ENCODE measurements at regions not wholly inside any gene's neighbourhood (a gene's known extent, or its start where the extent isn't known, plus 50 kb on each side); places are given as distances from the start of the nearest gene placed in this dataset.
"Not testable (repeated sequence)": the region's sequence is repeated elsewhere in the genome, so short reads cannot be mapped to it uniquely, and the experiment has no call there.

- DNase-seq (ENCODE audit: low read depth) = no peak
Observed at GRCh38 chr6:141780296-141780695, 352.4 kb upstream of the GJE1 start.

- DNase-seq (ENCODE audit: low read depth) = no peak
Observed at GRCh38 chr6:141764388-141764787, 368.3 kb upstream of the GJE1 start.

- DNase-seq (ENCODE audit: low read depth) = no peak
Observed at GRCh38 chr6:141758430-141758829, 374.3 kb upstream of the GJE1 start.

GRCh38 chr6:141753180-141753579, 379.5 kb upstream of the GJE1 start:
- DNase-seq (ENCODE audit: low read depth) = no peak

GRCh38 chr6:141752677-141753076, 380.0 kb upstream of the GJE1 start:
- DNase-seq (ENCODE audit: low read depth) = no peak

- not testable (repeated sequence) for DNase-seq (ENCODE audit: low read depth)
Observed at GRCh38 chr6:141746324-141746723, 386.4 kb upstream of the GJE1 start.

- no peak for DNase-seq (ENCODE audit: low read depth)
Observed at GRCh38 chr6:141744971-141745370, 387.8 kb upstream of the GJE1 start.

- DNase-seq (ENCODE audit: low read depth) = no peak
Observed at GRCh38 chr6:141744194-141744925, 388.4 kb upstream of the GJE1 start.

GRCh38 chr6:141736104-141736503, 396.6 kb upstream of the GJE1 start:
- no peak for DNase-seq (ENCODE audit: low read depth)

GRCh38 chr6:141735126-141735525, 397.6 kb upstream of the GJE1 start:
- no peak for DNase-seq (ENCODE audit: low read depth)

GRCh38 chr6:141734071-141734840, 398.5 kb upstream of the GJE1 start:
- no peak for DNase-seq (ENCODE audit: low read depth)

GRCh38 chr6:141729146-141729545, 403.6 kb upstream of the GJE1 start:
- no peak for DNase-seq (ENCODE audit: low read depth)

- DNase-seq (ENCODE audit: low read depth) = no peak
Observed at GRCh38 chr6:141728330-141728729, 404.4 kb upstream of the GJE1 start.

GRCh38 chr6:141726248-141726647, 406.5 kb upstream of the GJE1 start:
- DNase-seq (ENCODE audit: low read depth) = no peak

GRCh38 chr6:141724731-141725130, 408.0 kb upstream of the GJE1 start:
- no peak for DNase-seq (ENCODE audit: low read depth)

- DNase-seq (ENCODE audit: low read depth) = no peak
Observed at GRCh38 chr6:141719476-141719875, 413.2 kb upstream of the GJE1 start.

GRCh38 chr6:141705431-141705830, 427.3 kb upstream of the GJE1 start:
- no peak for DNase-seq (ENCODE audit: low read depth)

GRCh38 chr6:141704151-141704550, 428.6 kb upstream of the GJE1 start:
- DNase-seq (ENCODE audit: low read depth) = no peak

- no peak for DNase-seq (ENCODE audit: low read depth)
Observed at GRCh38 chr6:141701732-141702131, 431.0 kb upstream of the GJE1 start.

GRCh38 chr6:141700819-141701218, 431.9 kb upstream of the GJE1 start:
- DNase-seq (ENCODE audit: low read depth) = no peak

GRCh38 chr6:141688916-141689315, 443.8 kb upstream of the GJE1 start:
- DNase-seq (ENCODE audit: low read depth) = no peak

- DNase-seq (ENCODE audit: low read depth) = no peak
Observed at GRCh38 chr6:141685416-141685815, 447.3 kb upstream of the GJE1 start.

GRCh38 chr6:141682391-141682790, 450.3 kb upstream of the GJE1 start:
- DNase-seq (ENCODE audit: low read depth) = no peak
